OCI-LY7 (cell line): ENCODE measurements at regions not wholly inside any gene's neighbourhood (a gene's known extent, or its start where the extent isn't known, plus 50 kb on each side); places are given as distances from the start of the nearest gene placed in this dataset.
"Not testable (repeated sequence)": the region's sequence is repeated elsewhere in the genome, so short reads cannot be mapped to it uniquely, and the experiment has no call there.

Source experiments
- BruUV-seq: library from RNA; stranded (reverse); fragments of 400-500 nt; replicated peaks from 2 replicates; lab custom pipeline; 2021; lab: Mats Ljungman, UMichigan
- CTCF ChIA-PET: fragments of 300-600 bp; sonication (Branson Sonifier 250); formaldehyde crosslinking; loops from one replicate; lab custom pipeline; 2022; ENCODE audit warnings: antibody characterized with exemption; ENCODE audit not compliant: unreplicated experiment; lab: Charles Lee
- POLR2A ChIA-PET: fragments of 300-600 bp; sonication (Branson Sonifier 250); formaldehyde crosslinking; loops from one replicate; lab custom pipeline; 2022; ENCODE audit warnings: antibody characterized with exemption; lab: Charles Lee
- DNase-seq: peaks from one replicate; pipeline ENCODE4 v3.0.0-alpha.2; 2015; ENCODE audit warnings: low spot score
- H2AFZ ChIP-seq: fragments of 200-600 bp; sonication (generic), shearing (Covaris generic); 2 replicates; pipeline ENCODE4 v1.6.1; 2014; ENCODE audit warnings: mild to moderate bottlenecking, antibody characterized with exemption, low read length, moderate library complexity
- H3K27ac ChIP-seq: fragments of 200-600 bp; sonication (generic); 2 replicates; pipeline ENCODE4 v1.5.1; 2014; ENCODE audit warnings: mixed run types, low read depth, mild to moderate bottlenecking, moderate library complexity, low read length, inconsistent platforms; ENCODE audit not compliant: poor library complexity, severe bottlenecking
- H3K36me3 ChIP-seq: fragments of 200-600 bp; sonication (generic); 2 replicates; pipeline ENCODE4 v1.6.1; 2014; ENCODE audit warnings: mild to moderate bottlenecking, antibody characterized with exemption, low read length, moderate library complexity, mixed read lengths; ENCODE audit not compliant: insufficient read depth
- H3K4me1 ChIP-seq: fragments of 200-600 bp; sonication (generic); 2 replicates; pipeline ENCODE4 v1.5.1; 2014; ENCODE audit warnings: mild to moderate bottlenecking, low read length; ENCODE audit not compliant: insufficient read depth, poor library complexity, severe bottlenecking
- H3K4me2 ChIP-seq: fragments of 200-600 bp; sonication (generic); 2 replicates; pipeline ENCODE4 v1.6.1; 2014; ENCODE audit warnings: mild to moderate bottlenecking, low read length
- H3K4me3 ChIP-seq: fragments of 200-600 bp; sonication (generic); 2 replicates; pipeline ENCODE4 v1.5.1; 2014; ENCODE audit warnings: mild to moderate bottlenecking, low read depth, low read length; ENCODE audit not compliant: poor library complexity, severe bottlenecking
- H3K79me2 ChIP-seq: fragments of 200-600 bp; sonication (generic); 2 replicates; pipeline ENCODE4 v1.6.1; 2016; ENCODE audit warnings: low read depth, mild to moderate bottlenecking, low read length, moderate library complexity, mixed read lengths; ENCODE audit not compliant: insufficient read depth
- H3K9me2 ChIP-seq: fragments of 200-600 bp; sonication (generic); 2 replicates; pipeline ENCODE4 v1.6.1; 2016; ENCODE audit warnings: mild to moderate bottlenecking, low read length, mixed read lengths; ENCODE audit not compliant: insufficient read depth
- H3K9me3 ChIP-seq: fragments of 200-600 bp; sonication (generic); 2 replicates; pipeline ENCODE4 v1.6.1; 2014; ENCODE audit warnings: mild to moderate bottlenecking, mixed run types, low read length, mixed read lengths
- H4K20me1 ChIP-seq: fragments of 200-600 bp; sonication (generic); 2 replicates; pipeline ENCODE4 v1.6.1; 2014; ENCODE audit warnings: mild to moderate bottlenecking, antibody characterized with exemption, low read length, moderate library complexity, mixed read lengths; ENCODE audit not compliant: insufficient read depth
- EZH2phosphoT487 ChIP-seq: fragments of 200-600 bp; sonication (generic); IDR thresholded peaks from 2 replicates; pipeline ENCODE4 v1.6.1; 2018; ENCODE audit warnings: low read depth, borderline replicate concordance, mild to moderate bottlenecking, mixed run types, antibody characterized with exemption, low read length, moderate library complexity, mixed read lengths
- intact Hi-C: fragments of 100-400 bp; cut with micrococcal nuclease; formaldehyde crosslinking; loops from one replicate; pipeline ENCODE4 v1.10.0; 2022; ENCODE audit not compliant: unreplicated experiment
- TF ChIP-seq, protein P1 (sequence below): fragments of 200-600 bp; sonication (generic); conservative IDR thresholded peaks from 2 replicates; pipeline ENCODE4 v1.5.1; 2014; ENCODE audit warnings: mild to moderate bottlenecking, antibody characterized with exemption, low read length, moderate library complexity, mixed read lengths

- intact Hi-C loops, result no loop called here
- no TSS peak for BruUV-seq
- Histone ChIP-seq H3K4me3 (no peak overlapping the region), H2AFZ (no peak overlapping the region), H3K27ac (no peak overlapping the region), H3K9me3 (no peaks in the 10 kb centered on the region), H3K79me2 (no peaks in the 10 kb centered on the region), H3K4me2 (no peak overlapping the region), H4K20me1 (no peaks in the 10 kb centered on the region), H3K9me2 (no peaks in the 10 kb centered on the region), H3K4me1 (no peaks in the 10 kb centered on the region), H3K36me3 (no peaks in the 10 kb centered on the region)
- TF ChIP-seq EZH2phosphoT487, result no peak
- TF ChIP-seq, protein P1, sequence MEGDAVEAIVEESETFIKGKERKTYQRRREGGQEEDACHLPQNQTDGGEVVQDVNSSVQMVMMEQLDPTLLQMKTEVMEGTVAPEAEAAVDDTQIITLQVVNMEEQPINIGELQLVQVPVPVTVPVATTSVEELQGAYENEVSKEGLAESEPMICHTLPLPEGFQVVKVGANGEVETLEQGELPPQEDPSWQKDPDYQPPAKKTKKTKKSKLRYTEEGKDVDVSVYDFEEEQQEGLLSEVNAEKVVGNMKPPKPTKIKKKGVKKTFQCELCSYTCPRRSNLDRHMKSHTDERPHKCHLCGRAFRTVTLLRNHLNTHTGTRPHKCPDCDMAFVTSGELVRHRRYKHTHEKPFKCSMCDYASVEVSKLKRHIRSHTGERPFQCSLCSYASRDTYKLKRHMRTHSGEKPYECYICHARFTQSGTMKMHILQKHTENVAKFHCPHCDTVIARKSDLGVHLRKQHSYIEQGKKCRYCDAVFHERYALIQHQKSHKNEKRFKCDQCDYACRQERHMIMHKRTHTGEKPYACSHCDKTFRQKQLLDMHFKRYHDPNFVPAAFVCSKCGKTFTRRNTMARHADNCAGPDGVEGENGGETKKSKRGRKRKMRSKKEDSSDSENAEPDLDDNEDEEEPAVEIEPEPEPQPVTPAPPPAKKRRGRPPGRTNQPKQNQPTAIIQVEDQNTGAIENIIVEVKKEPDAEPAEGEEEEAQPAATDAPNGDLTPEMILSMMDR, result no peak
- ChIA-PET POLR2A (no interaction called here), CTCF (no interaction called here)
- DNase-seq, result no peak
Observed at GRCh38 chr6:115190534-115190933, 847.7 kb upstream of the HS3ST5 start.

GRCh38 chr6:115175456-115175855 is 832.6 kb upstream of the HS3ST5 start:
- DNase-seq, H4K20me1 ChIP-seq, H3K36me3 ChIP-seq, BruUV-seq, H3K4me3 ChIP-seq, POLR2A ChIA-PET, H3K27ac ChIP-seq, CTCF ChIA-PET, H2AFZ ChIP-seq, H3K4me1 ChIP-seq, H3K4me2 ChIP-seq, H3K9me3 ChIP-seq, H3K9me2 ChIP-seq, intact Hi-C loops, H3K79me2 ChIP-seq: not testable (repeated sequence)

GRCh38 chr6:115165912-115166311 is 823.1 kb upstream of the HS3ST5 start:
- H2AFZ ChIP-seq, CTCF ChIA-PET, H3K4me1 ChIP-seq, H3K4me2 ChIP-seq, H3K9me3 ChIP-seq, H3K36me3 ChIP-seq, intact Hi-C loops, H3K27ac ChIP-seq, H3K4me3 ChIP-seq, DNase-seq, H3K9me2 ChIP-seq, H4K20me1 ChIP-seq, H3K79me2 ChIP-seq, BruUV-seq: not testable (repeated sequence)
- POLR2A ChIA-PET, result interaction anchor here (0.7 kb wide), 1 partner anchor 32 kb away, joined by 3 read pairs; no protein-coding TSS in a partner anchor

DNA sequence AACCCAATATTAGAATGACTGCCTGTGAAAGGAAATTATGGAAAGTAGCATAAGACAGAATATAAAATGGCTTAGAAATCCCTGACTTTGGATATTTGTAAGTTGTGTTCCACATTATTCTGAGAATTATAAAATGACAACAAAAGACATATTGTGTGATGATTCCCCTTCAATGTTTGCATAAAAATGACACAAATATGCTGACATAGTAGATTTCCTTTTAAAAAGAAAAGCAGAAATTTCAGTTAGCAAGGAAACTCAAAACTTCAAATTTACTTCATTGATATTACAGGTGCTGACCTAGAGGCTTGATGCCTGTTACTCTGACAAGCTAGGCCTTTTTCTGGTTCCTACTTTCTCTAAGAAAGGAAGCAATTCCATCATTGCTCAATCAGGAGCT is 816.9 kb upstream of the HS3ST5 start:
- Histone ChIP-seq H3K9me2 (no peaks in the 10 kb centered on the region), H3K4me2 (no peak overlapping the region), H3K4me3 (no peak overlapping the region), H3K36me3 (no peaks in the 10 kb centered on the region), H3K79me2 (no peaks in the 10 kb centered on the region), H3K27ac (no peak overlapping the region), H3K9me3 (no peaks in the 10 kb centered on the region), H3K4me1 (no peaks in the 10 kb centered on the region), H4K20me1 (no peaks in the 10 kb centered on the region), H2AFZ (no peak overlapping the region)
- TF ChIP-seq, protein P1, result no peak
- no peak for TF ChIP-seq EZH2phosphoT487
- POLR2A ChIA-PET, result interaction anchor here (0.7 kb wide), 1 partner anchor 347 kb away, joined by 3 read pairs; no protein-coding TSS in a partner anchor
- intact Hi-C loops, result no loop called here
- no peak for DNase-seq
- no TSS peak for BruUV-seq
- CTCF ChIA-PET, result no interaction called here
